ENCODE measurements at regions not wholly inside any gene's neighbourhood (a gene's known extent, or its start where the extent isn't known, plus 50 kb on each side); places are given as distances from the start of the nearest gene placed in this dataset.

GRCh38 chr17:59501690-59502089 is 63.7 kb upstream of the DHX40 start:
- no peak overlapping the region for H3K4me2 ChIP-seq (ENCODE audit: low read length)
- no peaks in the 10 kb centered on the region for H4K20me1 ChIP-seq (ENCODE audit: control insufficient read depth, insufficient read depth, low read depth, low read length)
- H3K9me2 ChIP-seq (replicated peaks; ENCODE audit: control insufficient read depth, low read length): no peaks in the 10 kb centered on the region
- no peaks in the 10 kb centered on the region for H3F3A ChIP-seq (ENCODE audit: control insufficient read depth, insufficient read depth)
- no peaks in the 10 kb centered on the region for H3K36me3 ChIP-seq (ENCODE audit: control insufficient read depth, low read length)
- H3K9me3 ChIP-seq (ENCODE audit: control insufficient read depth, insufficient read depth, low read length): no peaks in the 10 kb centered on the region
- no peaks in the 10 kb centered on the region for H3K79me2 ChIP-seq (ENCODE audit: control insufficient read depth, low read length)
- no peak overlapping the region for H3K4me3 ChIP-seq (ENCODE audit: low read length)
- no peak for TF ChIP-seq EZH2phosphoT487 (IDR thresholded peaks at IDR 0.05; ENCODE audit: borderline replicate concordance, low read length)
- no peak for TF ChIP-seq CTCF (IDR thresholded peaks at IDR 0.05; ENCODE audit: low read depth, low read length, poor library complexity, severe bottlenecking)
- H3K4me1 ChIP-seq (ENCODE audit: control insufficient read depth, low read length): no peaks in the 10 kb centered on the region
- peaks cover 3% of the 10 kb centered on the region; the same call in 1 of the 2 replicates for H3K27me3 ChIP-seq (ENCODE audit: control insufficient read depth, low read length)
- no peak overlapping the region for H3K27ac ChIP-seq (ENCODE audit: low read depth, low read length)

GRCh38 chr17:59502800-59503199 is 62.6 kb upstream of the DHX40 start:
- Histone ChIP-seq H3K27me3 (ENCODE audit: control insufficient read depth, low read length) (0 out of 2 replicates have a peak, but pooled peaks cover 2% of the 10 kb centered on the region), H3K27ac (ENCODE audit: low read depth, low read length) (no peak overlapping the region), H3K9me3 (ENCODE audit: control insufficient read depth, insufficient read depth, low read length) (no peaks in the 10 kb centered on the region), H3K36me3 (ENCODE audit: control insufficient read depth, low read length) (no peaks in the 10 kb centered on the region), H3K4me1 (ENCODE audit: control insufficient read depth, low read length) (no peaks in the 10 kb centered on the region), H3K9me2 (replicated peaks; ENCODE audit: control insufficient read depth, low read length) (no peaks in the 10 kb centered on the region), H4K20me1 (ENCODE audit: control insufficient read depth, insufficient read depth, low read depth, low read length) (no peaks in the 10 kb centered on the region), H3K4me2 (ENCODE audit: low read length) (no peak overlapping the region), H3F3A (ENCODE audit: control insufficient read depth, insufficient read depth) (no peaks in the 10 kb centered on the region), H3K4me3 (ENCODE audit: low read length) (no peak overlapping the region), H3K79me2 (ENCODE audit: control insufficient read depth, low read length) (no peaks in the 10 kb centered on the region)
- TF ChIP-seq EZH2phosphoT487 (IDR thresholded peaks at IDR 0.05; ENCODE audit: borderline replicate concordance, low read length): no peak
- no peak for TF ChIP-seq CTCF (IDR thresholded peaks at IDR 0.05; ENCODE audit: low read depth, low read length, poor library complexity, severe bottlenecking)

GRCh38 chr17:59503500-59503899 is 61.9 kb upstream of the DHX40 start:
- Histone ChIP-seq H3K9me3 (ENCODE audit: control insufficient read depth, insufficient read depth, low read length) (no peaks in the 10 kb centered on the region), H3K4me2 (ENCODE audit: low read length) (no peak overlapping the region), H4K20me1 (ENCODE audit: control insufficient read depth, insufficient read depth, low read depth, low read length) (no peaks in the 10 kb centered on the region), H3K36me3 (ENCODE audit: control insufficient read depth, low read length) (no peaks in the 10 kb centered on the region), H3K4me3 (ENCODE audit: low read length) (no peak overlapping the region), H3F3A (ENCODE audit: control insufficient read depth, insufficient read depth) (no peaks in the 10 kb centered on the region), H3K9me2 (replicated peaks; ENCODE audit: control insufficient read depth, low read length) (no peaks in the 10 kb centered on the region), H3K27me3 (ENCODE audit: control insufficient read depth, low read length) (0 out of 2 replicates have a peak, but pooled peaks cover 1% of the 10 kb centered on the region), H3K27ac (ENCODE audit: low read depth, low read length) (no peak overlapping the region), H3K4me1 (ENCODE audit: control insufficient read depth, low read length) (no peaks in the 10 kb centered on the region), H3K79me2 (ENCODE audit: control insufficient read depth, low read length) (no peaks in the 10 kb centered on the region)
- no peak for TF ChIP-seq CTCF (IDR thresholded peaks at IDR 0.05; ENCODE audit: low read depth, low read length, poor library complexity, severe bottlenecking)
- no peak for TF ChIP-seq EZH2phosphoT487 (IDR thresholded peaks at IDR 0.05; ENCODE audit: borderline replicate concordance, low read length)
